ENCODE measurements at regions not wholly inside any gene's neighbourhood (a gene's known extent, or its start where the extent isn't known, plus 50 kb on each side); places are given as distances from the start of the nearest gene placed in this dataset.
"Not testable (repeated sequence)": the region's sequence is repeated elsewhere in the genome, so short reads cannot be mapped to it uniquely, and the experiment has no call there.

DNA sequence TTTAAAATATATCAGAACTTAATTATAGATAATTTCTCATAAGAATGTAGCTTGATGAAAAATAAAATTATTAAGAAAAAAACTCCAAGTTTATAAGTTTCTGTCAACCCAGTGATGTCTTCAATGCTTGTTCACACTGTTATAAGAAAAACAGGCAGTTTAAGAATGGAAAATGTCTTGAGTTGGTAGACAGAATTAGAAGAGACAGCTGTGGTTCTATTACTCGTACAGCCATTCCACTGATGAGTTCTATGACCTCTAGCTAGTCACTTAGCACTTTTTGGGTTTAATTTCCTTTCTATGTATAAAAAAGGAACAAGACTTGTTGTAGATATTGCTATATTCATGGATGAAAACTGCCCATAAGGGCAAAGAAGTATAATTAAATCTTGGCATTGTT lies 1013.1 kb upstream of the ATXN8OS start:
- Histone ChIP-seq H3K4me1 (ENCODE audit: control insufficient read depth, insufficient read depth, low read length) (peaks cover 5% of the 10 kb centered on the region; the same call in 1 of the 2 replicates), H3K4me3 (ENCODE audit: low read depth, low read length) (no peak overlapping the region), H3K27me3 (ENCODE audit: control insufficient read depth, insufficient read depth, low read length) (no peaks in the 10 kb centered on the region), H3K9me3 (ENCODE audit: control insufficient read depth, insufficient read depth, low read length) (no peaks in the 10 kb centered on the region), H3K36me3 (ENCODE audit: control insufficient read depth, insufficient read depth, low read length) (no peaks in the 10 kb centered on the region), H3K9ac (ENCODE audit: low read depth, low read length) (no peak overlapping the region), H3K27ac (ENCODE audit: low read depth, low read length) (no peak overlapping the region)

DNA sequence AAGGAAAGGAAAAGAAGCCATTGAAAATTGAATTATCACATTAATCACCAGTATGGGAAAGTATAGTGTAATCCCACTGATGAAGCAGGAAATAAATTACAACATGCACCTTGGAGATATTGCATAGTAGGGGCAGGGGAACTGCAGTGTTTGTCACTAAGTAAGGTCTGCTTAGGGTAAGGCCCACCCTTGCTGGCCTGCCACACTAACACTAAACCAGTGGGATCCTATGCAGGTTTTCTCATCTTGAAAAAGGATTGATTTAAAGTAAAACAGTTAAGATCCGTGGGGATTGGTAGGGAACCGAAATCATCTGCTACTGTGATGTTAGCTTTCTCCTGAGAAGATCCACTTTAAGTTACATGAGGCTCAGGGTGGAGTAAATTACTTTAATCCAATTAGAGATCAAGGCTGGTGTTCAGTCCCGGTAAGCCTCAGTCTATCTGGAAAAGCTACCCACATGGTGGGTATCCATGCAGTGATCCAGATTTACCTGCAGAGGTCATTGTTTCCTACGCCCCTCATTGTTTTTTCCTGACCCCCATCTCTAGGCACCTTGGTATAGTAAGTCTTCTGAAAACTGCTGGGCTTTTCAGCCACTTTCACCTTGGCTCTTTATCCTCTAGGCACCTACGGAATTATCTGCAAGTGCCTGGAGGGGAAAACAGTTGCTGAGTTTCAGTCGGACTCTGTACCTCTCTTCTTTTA lies 1014.9 kb upstream of the ATXN8OS start:
- H3K9ac ChIP-seq (ENCODE audit: low read depth, low read length) = no peak overlapping the region
- no peaks in the 10 kb centered on the region for H3K9me3 ChIP-seq (ENCODE audit: control insufficient read depth, insufficient read depth, low read length)
- H3K36me3 ChIP-seq (ENCODE audit: control insufficient read depth, insufficient read depth, low read length) = no peaks in the 10 kb centered on the region
- H3K4me1 ChIP-seq (ENCODE audit: control insufficient read depth, insufficient read depth, low read length) = peaks cover 5% of the 10 kb centered on the region; the same call in 1 of the 2 replicates
- no peak overlapping the region for H3K4me3 ChIP-seq (ENCODE audit: low read depth, low read length)
- no peaks in the 10 kb centered on the region for H3K27me3 ChIP-seq (ENCODE audit: control insufficient read depth, insufficient read depth, low read length)
- no peak overlapping the region for H3K27ac ChIP-seq (ENCODE audit: low read depth, low read length)

DNA sequence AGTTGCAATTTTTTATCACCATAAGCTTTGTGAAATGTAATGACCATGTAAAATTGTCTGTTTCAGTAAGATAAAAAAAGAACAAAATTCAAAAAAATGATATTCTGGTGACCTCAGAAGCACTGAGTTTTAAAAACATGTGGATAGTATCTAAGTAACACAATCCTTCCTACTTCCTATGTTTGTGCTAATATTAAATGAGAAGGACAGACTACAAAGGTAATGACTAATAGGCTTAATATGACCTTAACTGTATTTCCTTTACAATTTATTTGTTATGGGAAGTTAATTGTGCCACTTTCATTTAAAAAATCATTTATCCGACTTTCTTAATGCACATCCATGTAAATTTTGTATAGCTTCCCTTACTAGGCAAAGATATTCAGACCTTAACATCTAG lies 1030.4 kb upstream of the ATXN8OS start:
- Histone ChIP-seq H3K36me3 (ENCODE audit: control insufficient read depth, insufficient read depth, low read length) (no peaks in the 10 kb centered on the region), H3K4me1 (ENCODE audit: control insufficient read depth, insufficient read depth, low read length) (no peaks in the 10 kb centered on the region; the same call in 1 of the 2 replicates), H3K27me3 (ENCODE audit: control insufficient read depth, insufficient read depth, low read length) (no peaks in the 10 kb centered on the region)

DNA sequence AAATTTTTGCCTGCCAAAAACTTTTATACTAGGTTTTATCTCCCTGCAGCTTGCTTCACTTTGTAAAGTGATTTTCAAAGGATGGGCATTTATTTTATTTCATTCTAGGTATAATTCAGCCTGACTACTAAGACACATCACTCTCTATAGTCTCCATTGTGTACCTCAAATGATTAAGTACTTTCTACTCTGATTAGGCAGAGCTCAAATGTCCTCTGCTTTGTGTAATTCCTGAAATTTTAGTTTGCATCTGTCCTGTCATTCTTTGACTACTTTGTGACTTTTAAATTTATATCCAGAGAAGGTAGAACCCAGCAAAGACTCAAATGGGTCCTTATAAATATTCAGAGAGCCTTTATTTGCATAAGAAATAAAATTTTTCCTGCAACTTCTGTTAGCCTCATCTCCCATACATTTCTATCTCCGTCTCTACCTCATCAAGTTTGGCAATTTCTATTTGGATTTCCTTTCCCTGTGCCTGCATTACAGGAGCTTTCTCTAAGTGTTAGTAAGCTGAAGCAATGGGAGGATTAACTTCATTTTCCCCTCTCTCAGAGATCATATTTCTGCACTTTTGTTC lies 1038.0 kb upstream of the ATXN8OS start:
- Histone ChIP-seq H3K9ac (ENCODE audit: low read depth, low read length) (no peak overlapping the region), H3K9me3 (ENCODE audit: control insufficient read depth, insufficient read depth, low read length) (no peaks in the 10 kb centered on the region), H3K27me3 (ENCODE audit: control insufficient read depth, insufficient read depth, low read length) (no peaks in the 10 kb centered on the region), H3K4me3 (ENCODE audit: low read depth, low read length) (no peak overlapping the region), H3K36me3 (ENCODE audit: control insufficient read depth, insufficient read depth, low read length) (no peaks in the 10 kb centered on the region), H3K27ac (ENCODE audit: low read depth, low read length) (no peak overlapping the region), H3K4me1 (ENCODE audit: control insufficient read depth, insufficient read depth, low read length) (peaks cover 9% of the 10 kb centered on the region; the same call in 1 of the 2 replicates)

More for the DNA sequence above, 1030.4 kb upstream of the ATXN8OS start:
- Histone ChIP-seq H3K4me3 (ENCODE audit: low read depth, low read length) (no peak overlapping the region), H3K9ac (ENCODE audit: low read depth, low read length) (no peak overlapping the region), H3K9me3 (ENCODE audit: control insufficient read depth, insufficient read depth, low read length) (no peaks in the 10 kb centered on the region), H3K27ac (ENCODE audit: low read depth, low read length) (no peak overlapping the region)

DNA sequence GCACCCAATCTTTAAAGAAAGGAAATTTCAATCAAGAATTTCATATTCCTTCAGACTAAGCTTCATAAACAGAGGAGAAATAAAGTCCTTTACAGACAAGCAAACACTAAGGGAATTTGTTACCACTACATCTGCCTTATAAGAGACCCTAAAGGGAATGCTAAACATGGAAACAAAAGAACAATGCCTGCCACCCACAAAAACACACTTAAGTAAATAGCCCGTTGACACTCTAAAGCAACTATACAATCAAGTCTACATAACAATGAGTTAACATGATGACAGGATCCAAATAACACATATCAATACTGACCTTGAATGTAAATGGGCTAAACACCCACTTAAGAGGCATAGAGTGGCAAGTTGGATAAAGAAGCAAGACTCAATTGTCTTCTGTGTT lies 1056.9 kb upstream of the ATXN8OS start:
- no peak overlapping the region for H3K9ac ChIP-seq (ENCODE audit: low read depth, low read length)
- peaks cover 12% of the 10 kb centered on the region; the same call in 1 of the 2 replicates for H3K9me3 ChIP-seq (ENCODE audit: control insufficient read depth, insufficient read depth, low read length)

DNA sequence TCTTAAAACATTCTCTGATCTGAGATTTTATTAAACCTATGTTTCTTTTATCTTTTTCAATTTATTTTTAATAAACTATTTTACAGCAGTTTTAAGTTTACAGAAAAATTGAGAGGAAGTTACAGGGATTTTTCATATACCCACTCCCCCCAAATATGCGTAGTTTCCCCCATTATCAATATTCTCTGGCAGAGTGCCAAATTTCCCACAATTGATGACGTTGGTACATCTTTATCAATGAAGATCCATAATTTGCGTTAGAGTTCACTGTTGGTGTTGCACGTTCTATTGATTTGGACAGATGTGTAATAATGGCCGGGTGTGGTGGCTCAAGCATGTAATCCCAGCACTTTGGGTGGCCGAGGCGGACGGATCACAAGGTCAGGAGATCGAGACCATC lies 1063.0 kb upstream of the ATXN8OS start:
- no peaks in the 10 kb centered on the region for H3K9me3 ChIP-seq (ENCODE audit: control insufficient read depth, insufficient read depth, low read length)
- H3K4me1 ChIP-seq (ENCODE audit: control insufficient read depth, insufficient read depth, low read length) = peaks cover 4% of the 10 kb centered on the region; the same call in 1 of the 2 replicates
- no peaks in the 10 kb centered on the region for H3K27me3 ChIP-seq (ENCODE audit: control insufficient read depth, insufficient read depth, low read length)
- H3K4me3 ChIP-seq (ENCODE audit: low read depth, low read length) = no peak overlapping the region
- no peaks in the 10 kb centered on the region for H3K36me3 ChIP-seq (ENCODE audit: control insufficient read depth, insufficient read depth, low read length)
- H3K9ac ChIP-seq (ENCODE audit: low read depth, low read length) = no peak overlapping the region
- H3K27ac ChIP-seq (ENCODE audit: low read depth, low read length) = no peak overlapping the region

More for the DNA sequence above, 1056.9 kb upstream of the ATXN8OS start:
- H3K4me1 ChIP-seq (ENCODE audit: control insufficient read depth, insufficient read depth, low read length) = peaks cover 23% of the 10 kb centered on the region
- H3K27me3 ChIP-seq (ENCODE audit: control insufficient read depth, insufficient read depth, low read length) = no peaks in the 10 kb centered on the region
- no peak overlapping the region for H3K4me3 ChIP-seq (ENCODE audit: low read depth, low read length)
- H3K36me3 ChIP-seq (ENCODE audit: control insufficient read depth, insufficient read depth, low read length) = no peaks in the 10 kb centered on the region
- no peak overlapping the region for H3K27ac ChIP-seq (ENCODE audit: low read depth, low read length)

DNA sequence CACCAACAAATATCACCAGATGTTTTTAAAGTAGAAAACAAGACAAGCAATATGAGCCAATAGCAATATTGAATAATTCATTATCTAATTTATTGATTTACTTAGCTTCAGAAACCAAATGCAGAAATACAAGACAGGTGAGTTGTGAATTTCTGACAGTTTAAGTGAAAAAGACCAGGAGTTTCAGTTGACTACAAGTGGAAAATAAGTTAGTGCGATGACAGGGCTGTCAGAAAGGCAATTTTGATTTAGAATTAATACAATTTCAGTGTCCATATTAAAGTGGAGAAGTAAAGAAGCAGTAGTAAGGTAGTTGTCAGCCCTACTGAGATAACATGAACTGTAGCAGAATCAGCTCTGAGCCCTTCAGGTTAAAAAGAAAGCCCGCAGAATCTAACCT lies 1066.7 kb upstream of the ATXN8OS start:
- no peaks in the 10 kb centered on the region for H3K27me3 ChIP-seq (ENCODE audit: control insufficient read depth, insufficient read depth, low read length)
- H3K9me3 ChIP-seq (ENCODE audit: control insufficient read depth, insufficient read depth, low read length) = no peaks in the 10 kb centered on the region
- no peak overlapping the region for H3K9ac ChIP-seq (ENCODE audit: low read depth, low read length)
- H3K27ac ChIP-seq (ENCODE audit: low read depth, low read length) = no peak overlapping the region
- 0 out of 2 replicates have a peak, but pooled peaks cover under 1% of the 10 kb centered on the region for H3K4me1 ChIP-seq (ENCODE audit: control insufficient read depth, insufficient read depth, low read length)
- no peaks in the 10 kb centered on the region for H3K36me3 ChIP-seq (ENCODE audit: control insufficient read depth, insufficient read depth, low read length)
- H3K4me3 ChIP-seq (ENCODE audit: low read depth, low read length) = no peak overlapping the region

DNA sequence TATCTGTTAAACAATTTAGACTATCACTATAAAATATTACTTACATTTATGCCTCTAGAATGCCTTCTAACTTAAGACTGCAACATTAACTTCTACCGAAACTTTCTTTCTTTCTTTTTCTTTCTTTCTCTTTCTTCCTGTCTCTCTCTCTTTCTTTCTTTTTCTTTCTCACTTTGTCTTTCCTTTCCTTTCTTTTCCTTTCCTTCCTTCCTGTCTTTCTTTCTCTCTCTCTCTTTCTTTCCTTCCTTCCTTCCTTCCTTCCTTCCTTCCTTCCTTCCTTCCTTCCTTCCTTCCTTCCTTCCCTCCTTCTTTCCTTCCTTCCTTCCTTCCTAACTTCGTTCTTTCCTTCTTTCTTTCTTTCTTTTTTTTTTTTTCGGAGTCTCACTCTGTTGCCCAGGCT lies 1071.9 kb upstream of the ATXN8OS start:
- no peaks in the 10 kb centered on the region for H3K36me3 ChIP-seq (ENCODE audit: control insufficient read depth, insufficient read depth, low read length)
- no peaks in the 10 kb centered on the region for H3K9me3 ChIP-seq (ENCODE audit: control insufficient read depth, insufficient read depth, low read length)
- no peaks in the 10 kb centered on the region for H3K4me1 ChIP-seq (ENCODE audit: control insufficient read depth, insufficient read depth, low read length)
- no peak overlapping the region for H3K9ac ChIP-seq (ENCODE audit: low read depth, low read length)
- no peak overlapping the region for H3K4me3 ChIP-seq (ENCODE audit: low read depth, low read length)
- no peaks in the 10 kb centered on the region for H3K27me3 ChIP-seq (ENCODE audit: control insufficient read depth, insufficient read depth, low read length)
- H3K27ac ChIP-seq (ENCODE audit: low read depth, low read length) = no peak overlapping the region

DNA sequence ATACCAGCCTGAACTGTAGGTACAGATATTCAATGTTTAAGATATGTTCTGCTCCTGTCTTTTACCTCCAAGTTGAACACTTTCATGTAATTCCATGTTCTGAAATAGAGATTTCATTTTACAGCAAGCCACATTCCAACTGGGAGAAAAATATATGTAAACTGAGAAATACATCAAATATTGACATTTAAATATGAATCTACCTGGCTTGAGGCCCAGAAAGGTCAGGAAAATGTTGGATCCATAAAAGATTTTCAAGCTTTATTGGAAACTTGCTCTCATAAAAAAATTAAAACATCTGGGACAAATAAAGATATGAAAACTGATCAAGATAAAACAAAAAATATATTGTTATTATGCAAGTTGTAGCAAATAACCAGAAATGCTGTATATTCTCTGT lies 1078.7 kb upstream of the ATXN8OS start:
- Histone ChIP-seq H3K9me3 (ENCODE audit: control insufficient read depth, insufficient read depth, low read length) (no peaks in the 10 kb centered on the region), H3K4me1 (ENCODE audit: control insufficient read depth, insufficient read depth, low read length) (no peaks in the 10 kb centered on the region), H3K27ac (ENCODE audit: low read depth, low read length) (no peak overlapping the region), H3K27me3 (ENCODE audit: control insufficient read depth, insufficient read depth, low read length) (no peaks in the 10 kb centered on the region), H3K9ac (ENCODE audit: low read depth, low read length) (no peak overlapping the region), H3K4me3 (ENCODE audit: low read depth, low read length) (no peak overlapping the region), H3K36me3 (ENCODE audit: control insufficient read depth, insufficient read depth, low read length) (no peaks in the 10 kb centered on the region)

DNA sequence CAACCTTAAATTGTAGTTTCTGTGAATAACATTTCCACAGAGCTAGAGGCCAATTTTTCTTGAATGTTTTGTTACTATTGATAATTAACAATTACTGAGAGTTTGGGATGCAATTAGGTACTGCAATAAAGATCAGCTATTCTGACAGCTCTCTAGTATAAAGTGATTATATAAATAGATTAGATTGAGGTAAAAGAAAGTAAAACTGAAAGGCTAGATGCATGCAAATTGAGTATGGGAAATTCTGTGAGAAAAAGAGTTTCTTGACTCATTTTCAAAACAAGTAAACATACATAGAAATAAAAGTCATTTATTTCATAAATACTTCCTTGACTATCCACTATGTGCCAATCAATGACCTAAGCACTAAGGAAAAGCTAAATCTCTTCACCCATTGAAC lies 1087.5 kb upstream of the ATXN8OS start:
- H3K4me1 ChIP-seq (ENCODE audit: control insufficient read depth, insufficient read depth, low read length) = no peaks in the 10 kb centered on the region
- no peaks in the 10 kb centered on the region for H3K27me3 ChIP-seq (ENCODE audit: control insufficient read depth, insufficient read depth, low read length)
- no peak overlapping the region for H3K9ac ChIP-seq (ENCODE audit: low read depth, low read length)
- no peaks in the 10 kb centered on the region for H3K9me3 ChIP-seq (ENCODE audit: control insufficient read depth, insufficient read depth, low read length)
- H3K36me3 ChIP-seq (ENCODE audit: control insufficient read depth, insufficient read depth, low read length) = no peaks in the 10 kb centered on the region
- H3K27ac ChIP-seq (ENCODE audit: low read depth, low read length) = no peak overlapping the region
- no peak overlapping the region for H3K4me3 ChIP-seq (ENCODE audit: low read depth, low read length)

DNA sequence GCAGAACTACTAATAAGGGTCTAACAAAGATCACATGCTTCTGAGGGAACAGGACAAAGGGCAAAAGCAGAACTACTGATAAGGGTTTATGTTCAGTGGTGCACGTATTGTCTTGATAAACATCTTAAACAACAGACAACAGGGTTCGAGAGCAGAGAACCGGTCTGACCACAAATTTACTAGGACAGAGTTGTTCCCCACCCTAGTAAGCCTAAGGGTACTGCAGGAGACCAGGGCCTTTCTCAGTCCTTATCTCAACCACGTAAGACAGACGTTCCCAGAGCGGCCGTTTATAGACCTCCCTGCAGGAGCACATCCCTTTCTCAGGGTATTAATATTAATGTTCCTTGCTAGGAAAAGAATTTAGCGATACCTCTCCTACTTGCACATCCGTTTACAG lies 1089.5 kb upstream of the ATXN8OS start:
- not testable (repeated sequence) for H3K4me1 ChIP-seq (ENCODE audit: control insufficient read depth, insufficient read depth, low read length); H3K27ac ChIP-seq (ENCODE audit: low read depth, low read length); H3K36me3 ChIP-seq (ENCODE audit: control insufficient read depth, insufficient read depth, low read length); H3K9ac ChIP-seq (ENCODE audit: low read depth, low read length); H3K4me3 ChIP-seq (ENCODE audit: low read depth, low read length); H3K9me3 ChIP-seq (ENCODE audit: control insufficient read depth, insufficient read depth, low read length); H3K27me3 ChIP-seq (ENCODE audit: control insufficient read depth, insufficient read depth, low read length)

All from HUES48 (cell line).